HCT116 (cell line): ENCODE measurements at regions not wholly inside any gene's neighbourhood (a gene's known extent, or its start where the extent isn't known, plus 50 kb on each side); places are given as distances from the start of the nearest gene placed in this dataset.

Experiments used
- EZH2 ChIP-seq: fragments of 200-600 bp; sonication (generic); IDR thresholded peaks from 2 replicates; pipeline ENCODE4 v1.6.1; 2017; ENCODE audit warnings: antibody characterized with exemption, mixed run types
- EZH2phosphoT487 ChIP-seq: fragments of 200-600 bp; IDR thresholded peaks from 2 replicates; pipeline ENCODE4 v1.6.1; 2018; ENCODE audit warnings: antibody characterized with exemption, borderline replicate concordance
- FOSL1 ChIP-seq: IDR thresholded peaks from 2 replicates; pipeline ENCODE4 v1.6.1; 2012; ENCODE audit warnings: low read depth
- POLR2A ChIP-seq: IDR thresholded peaks from 2 replicates; pipeline ENCODE4 v1.7.0; 2011; ENCODE audit warnings: borderline replicate concordance; ENCODE audit not compliant: insufficient read depth, insufficient read length; ENCODE audit errors: extremely low read depth
- POLR2AphosphoS5 ChIP-seq: IDR thresholded peaks from 2 replicates; pipeline ENCODE4 v1.6.1; 2011; ENCODE audit warnings: mild to moderate bottlenecking, low read depth, low read length, moderate library complexity
- SIN3A ChIP-seq: IDR thresholded peaks from 2 replicates; pipeline ENCODE4 v1.6.1; 2012; ENCODE audit warnings: low read depth
- TF ChIP-seq, protein P1 (sequence below), 3 experiments: fragments of 200-600 bp in 1 of 3; sonication (generic) in 1 of 3; IDR thresholded peaks in 2 of 3; conservative IDR thresholded peaks in 1 of 3; 2 replicates each; pipeline ENCODE4 v1.5.1; 2012 to 2017; ENCODE audit warnings: low read depth in 2 of 3, low read length in 2 of 3, antibody characterized with exemption in 1 of 3, borderline replicate concordance in 1 of 3, control low read depth in 1 of 3, mild to moderate bottlenecking in 1 of 3, mixed read lengths in 1 of 3, mixed run types in 1 of 3, moderate library complexity in 1 of 3; ENCODE audit not compliant: insufficient read depth in 1 of 3

DNA sequence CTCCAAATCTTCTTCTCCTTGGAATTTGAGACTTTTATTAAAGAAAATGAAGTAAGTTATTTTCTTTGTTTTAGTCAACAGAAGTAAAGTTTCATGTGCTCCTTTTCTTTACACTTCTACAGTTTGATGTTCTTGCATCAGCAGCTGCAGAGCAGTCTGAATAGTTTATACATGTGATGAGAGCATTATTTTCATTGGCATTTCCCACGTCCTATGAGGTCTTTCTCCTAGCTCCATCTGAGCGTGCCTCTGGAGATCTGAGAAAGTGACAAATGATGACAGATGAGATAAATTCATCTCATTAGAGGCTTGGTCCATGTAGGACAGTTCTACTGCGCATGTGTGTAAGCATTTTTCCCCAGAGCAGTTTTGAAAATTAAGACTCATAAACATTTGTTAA is 1290.0 kb downstream of the UQCRFS1 start:
- TF ChIP-seq POLR2A (no peak), EZH2 (no peak), POLR2AphosphoS5 (no peak), FOSL1 (no peak), EZH2phosphoT487 (no peak), SIN3A (no peak)
- TF ChIP-seq, protein P1, sequence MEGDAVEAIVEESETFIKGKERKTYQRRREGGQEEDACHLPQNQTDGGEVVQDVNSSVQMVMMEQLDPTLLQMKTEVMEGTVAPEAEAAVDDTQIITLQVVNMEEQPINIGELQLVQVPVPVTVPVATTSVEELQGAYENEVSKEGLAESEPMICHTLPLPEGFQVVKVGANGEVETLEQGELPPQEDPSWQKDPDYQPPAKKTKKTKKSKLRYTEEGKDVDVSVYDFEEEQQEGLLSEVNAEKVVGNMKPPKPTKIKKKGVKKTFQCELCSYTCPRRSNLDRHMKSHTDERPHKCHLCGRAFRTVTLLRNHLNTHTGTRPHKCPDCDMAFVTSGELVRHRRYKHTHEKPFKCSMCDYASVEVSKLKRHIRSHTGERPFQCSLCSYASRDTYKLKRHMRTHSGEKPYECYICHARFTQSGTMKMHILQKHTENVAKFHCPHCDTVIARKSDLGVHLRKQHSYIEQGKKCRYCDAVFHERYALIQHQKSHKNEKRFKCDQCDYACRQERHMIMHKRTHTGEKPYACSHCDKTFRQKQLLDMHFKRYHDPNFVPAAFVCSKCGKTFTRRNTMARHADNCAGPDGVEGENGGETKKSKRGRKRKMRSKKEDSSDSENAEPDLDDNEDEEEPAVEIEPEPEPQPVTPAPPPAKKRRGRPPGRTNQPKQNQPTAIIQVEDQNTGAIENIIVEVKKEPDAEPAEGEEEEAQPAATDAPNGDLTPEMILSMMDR (IDR thresholded peaks at IDR 0.05 in 2 of 3, conservative IDR thresholded peaks at IDR 0.05 in 1 of 3; ENCODE audit: borderline replicate concordance in 1 of 3, insufficient read depth in 1 of 3, low read depth in 2 of 3, low read length in 2 of 3), result no peak
